ENCODE measurements at regions not wholly inside any gene's neighbourhood (a gene's known extent, or its start where the extent isn't known, plus 50 kb on each side); places are given as distances from the start of the nearest gene placed in this dataset.

GRCh38 chrX:40173143-40174000 is 75.6 kb upstream of the BCOR start:
- TF ChIP-seq MAX (IDR thresholded peaks at IDR 0.05; ENCODE audit: insufficient read depth, insufficient read length) = no peak
- no peak for TF ChIP-seq FOS (IDR thresholded peaks at IDR 0.05; ENCODE audit: borderline replicate concordance, insufficient read depth, low read length)
- no peak for TF ChIP-seq CTCF (IDR thresholded peaks at IDR 0.05; ENCODE audit: extremely low read depth in 1 of 2, insufficient read depth in 1 of 2, low read depth in 1 of 2, low read length in 2 of 2)
- TF ChIP-seq POLR2A (IDR thresholded peaks at IDR 0.05; ENCODE audit: low read depth, low read length) = no peak
- no peak for TF ChIP-seq EZH2 (IDR thresholded peaks at IDR 0.05; ENCODE audit: borderline replicate concordance, low read depth, low read length, severe bottlenecking)
- TF ChIP-seq GATA2 (IDR thresholded peaks at IDR 0.05; ENCODE audit: insufficient read depth, insufficient read length, low read depth, low read length) = no peak
- TF ChIP-seq MYC (IDR thresholded peaks at IDR 0.05; ENCODE audit: low read depth, low read length) = no peak
- TF ChIP-seq JUN (IDR thresholded peaks at IDR 0.05; ENCODE audit: borderline replicate concordance, insufficient read depth, insufficient read length, low read depth) = no peak
- TF ChIP-seq POLR2AphosphoS5 (IDR thresholded peaks at IDR 0.05; ENCODE audit: insufficient read depth, low read depth, low read length) = no peak

Measured in endothelial cell of umbilical vein (primary cell).